Gastrocnemius medialis (tissue), 4 donors: ENCODE measurements at regions not wholly inside any gene's neighbourhood (a gene's known extent, or its start where the extent isn't known, plus 50 kb on each side); places are given as distances from the start of the nearest gene placed in this dataset.

ENCODE experiments used
- ATAC-seq, 2 donors: fragments of 150-250 bp; one replicate each; pipeline ENCODE4 v1.9.1; 2016
- DNase-seq, 2 donors: peaks; one replicate each; pipeline ENCODE4 v3.0.0-alpha.2; 2019
- H3K27ac ChIP-seq, 4 donors: fragments of 200-600 bp; sonication (generic); 1 replicate in 1 of 4; 2 replicates in 3 of 4; pipeline ENCODE4 v1.5.1; 2016 to 2018; ENCODE audit warnings: mild to moderate bottlenecking in 2 of 4, moderate library complexity in 1 of 4
- H3K27me3 ChIP-seq, 3 donors: fragments of 200-600 bp; sonication (generic) in 2 of 3; 1 replicate in 1 of 3; 2 replicates in 2 of 3; pipeline versions ENCODE4 v1.5.1 to v1.6.0; 2016 to 2019; ENCODE audit warnings: mild to moderate bottlenecking in 1 of 3, moderate library complexity in 1 of 3
- H3K36me3 ChIP-seq, 2 donors: fragments of 200-600 bp; sonication (generic) in 1 of 2; one replicate each; pipeline ENCODE4 v1.5.1; 2017 to 2018
- H3K4me1 ChIP-seq, 2 donors: fragments of 200-600 bp; sonication (generic) in 1 of 2; one replicate each; pipeline ENCODE4 v1.5.1; 2016 to 2017; ENCODE audit warnings: mild to moderate bottlenecking in 2 of 2
- H3K4me3 ChIP-seq, 4 donors: fragments of 200-600 bp; sonication (generic) in 3 of 4; 1 replicate in 1 of 4; 2 replicates in 3 of 4; pipeline ENCODE4 v1.5.1; 2016 to 2019; ENCODE audit warnings: mild to moderate bottlenecking in 2 of 4
- H3K9me3 ChIP-seq, 3 donors: fragments of 200-600 bp; sonication (generic) in 2 of 3; 1 replicate in 1 of 3; 2 replicates in 2 of 3; pipeline ENCODE4 v1.5.1; 2016 to 2019
- POLR2A ChIP-seq, 2 donors: fragments of 450-650 bp; IDR thresholded peaks; one replicate each; pipeline ENCODE4 v1.6.1; 2017; ENCODE audit warnings: antibody characterized with exemption in 2 of 2, mild to moderate bottlenecking in 2 of 2, moderate library complexity in 2 of 2
- in situ Hi-C, 4 donors: fragments of 200-750 bp; cut with MboI; loops; one replicate each; pipeline versions ENCODE4 v1.15.0 to v1.8.0; 2017; ENCODE audit warnings: low sequenced_read_pairs in 4 of 4
- intact Hi-C: fragments of 100-400 bp; cut with DNase I; formaldehyde crosslinking; loops from one replicate; pipeline ENCODE4 v1.15.1; 2023; ENCODE audit warnings: low total_unique reads
- TF ChIP-seq, protein P1 (sequence below), 5 experiments: fragments of 450-650 bp in 3 of 5; fragments of 200-600 bp in 2 of 5; sonication (generic) in 2 of 5; IDR thresholded peaks in 4 of 5; conservative IDR thresholded peaks in 1 of 5; 1 replicate in 4 of 5; 2 replicates in 1 of 5; pipeline ENCODE4 v1.5.1; 2016 to 2019; ENCODE audit warnings: antibody characterized with exemption in 5 of 5, mild to moderate bottlenecking in 3 of 5, moderate library complexity in 3 of 5

DNA sequence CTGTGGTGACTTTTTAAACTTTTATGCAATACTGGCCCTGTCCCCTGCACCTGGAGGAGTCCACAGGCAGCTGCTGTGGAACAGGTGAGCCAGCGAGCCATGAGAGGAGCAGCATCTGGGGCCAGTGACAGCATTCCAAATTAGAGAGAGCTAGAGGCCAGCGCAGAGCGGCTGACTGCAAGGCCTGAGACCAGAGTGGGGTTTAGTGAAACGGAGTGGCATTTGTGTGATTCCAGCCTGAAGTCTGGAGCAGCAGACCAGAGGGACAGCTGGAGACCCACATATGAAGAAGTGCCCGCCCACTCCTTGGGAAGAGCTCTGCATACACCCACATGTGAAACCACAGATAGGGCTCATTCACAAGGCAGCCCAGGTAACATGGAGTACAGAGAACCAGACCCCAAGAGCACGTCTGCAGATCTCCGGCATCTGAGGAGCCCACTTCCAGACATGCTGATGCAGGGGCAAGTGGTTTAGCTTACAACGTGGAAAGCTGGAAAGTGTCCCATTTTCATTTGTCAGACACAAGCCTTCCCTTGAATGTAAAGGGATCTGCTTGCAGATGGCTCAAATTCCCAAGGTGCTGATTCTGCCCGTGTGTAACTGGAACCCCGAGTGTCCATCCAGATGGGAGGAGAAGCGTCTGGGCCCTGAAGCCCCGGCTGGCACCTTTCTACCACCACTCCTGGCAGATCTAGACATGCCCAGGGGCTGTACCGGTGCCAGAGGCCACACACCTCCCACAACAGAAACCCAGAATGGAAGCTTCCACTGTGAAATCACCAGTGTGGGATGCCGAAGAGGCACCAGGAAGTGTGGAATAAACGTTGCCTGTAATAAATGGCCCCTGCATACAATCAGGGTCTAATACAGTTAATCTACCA lies 256.0 kb upstream of the TCERG1L start:
- Histone ChIP-seq H3K9me3 (no peaks in the 10 kb centered on the region), H3K4me3 (no peak overlapping the region), H3K27ac (no peak overlapping the region), H3K36me3 (no peaks in the 10 kb centered on the region), H3K4me1 (no peaks in the 10 kb centered on the region), H3K27me3 (peaks cover 0 to 3% (median 0%) of the 10 kb centered on the region in 3 donors)
- in situ Hi-C loops (no loop called here), intact Hi-C loops (no loop called here)
- TF ChIP-seq POLR2A (IDR thresholded peaks at IDR 0.05) = no peak
- TF ChIP-seq, protein P1, sequence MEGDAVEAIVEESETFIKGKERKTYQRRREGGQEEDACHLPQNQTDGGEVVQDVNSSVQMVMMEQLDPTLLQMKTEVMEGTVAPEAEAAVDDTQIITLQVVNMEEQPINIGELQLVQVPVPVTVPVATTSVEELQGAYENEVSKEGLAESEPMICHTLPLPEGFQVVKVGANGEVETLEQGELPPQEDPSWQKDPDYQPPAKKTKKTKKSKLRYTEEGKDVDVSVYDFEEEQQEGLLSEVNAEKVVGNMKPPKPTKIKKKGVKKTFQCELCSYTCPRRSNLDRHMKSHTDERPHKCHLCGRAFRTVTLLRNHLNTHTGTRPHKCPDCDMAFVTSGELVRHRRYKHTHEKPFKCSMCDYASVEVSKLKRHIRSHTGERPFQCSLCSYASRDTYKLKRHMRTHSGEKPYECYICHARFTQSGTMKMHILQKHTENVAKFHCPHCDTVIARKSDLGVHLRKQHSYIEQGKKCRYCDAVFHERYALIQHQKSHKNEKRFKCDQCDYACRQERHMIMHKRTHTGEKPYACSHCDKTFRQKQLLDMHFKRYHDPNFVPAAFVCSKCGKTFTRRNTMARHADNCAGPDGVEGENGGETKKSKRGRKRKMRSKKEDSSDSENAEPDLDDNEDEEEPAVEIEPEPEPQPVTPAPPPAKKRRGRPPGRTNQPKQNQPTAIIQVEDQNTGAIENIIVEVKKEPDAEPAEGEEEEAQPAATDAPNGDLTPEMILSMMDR (IDR thresholded peaks at IDR 0.05 in 4 of 5, conservative IDR thresholded peaks at IDR 0.05 in 1 of 5) = no peak
- DNase-seq (no peak), ATAC-seq (no peak)

DNA sequence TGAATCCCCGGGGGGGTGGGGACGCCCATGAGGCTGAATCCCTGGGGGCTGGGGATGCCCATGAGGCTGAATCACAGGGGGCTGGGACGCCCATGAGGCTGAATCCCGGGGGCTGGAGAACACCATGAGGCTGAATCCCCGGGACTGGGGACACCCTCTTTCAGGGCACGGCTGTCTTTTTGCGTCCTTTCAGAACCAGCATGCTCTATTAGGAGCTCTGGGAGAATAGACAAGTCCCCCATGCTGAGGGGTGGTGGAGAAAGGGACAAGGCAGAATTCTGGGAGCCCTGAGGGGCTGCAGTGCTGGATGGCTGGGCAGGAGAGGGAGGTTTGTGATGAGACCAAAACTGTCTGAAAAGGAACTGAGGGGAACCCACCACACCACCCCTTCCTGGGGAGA lies 257.3 kb upstream of the TCERG1L start:
- no peak for ATAC-seq

DNA sequence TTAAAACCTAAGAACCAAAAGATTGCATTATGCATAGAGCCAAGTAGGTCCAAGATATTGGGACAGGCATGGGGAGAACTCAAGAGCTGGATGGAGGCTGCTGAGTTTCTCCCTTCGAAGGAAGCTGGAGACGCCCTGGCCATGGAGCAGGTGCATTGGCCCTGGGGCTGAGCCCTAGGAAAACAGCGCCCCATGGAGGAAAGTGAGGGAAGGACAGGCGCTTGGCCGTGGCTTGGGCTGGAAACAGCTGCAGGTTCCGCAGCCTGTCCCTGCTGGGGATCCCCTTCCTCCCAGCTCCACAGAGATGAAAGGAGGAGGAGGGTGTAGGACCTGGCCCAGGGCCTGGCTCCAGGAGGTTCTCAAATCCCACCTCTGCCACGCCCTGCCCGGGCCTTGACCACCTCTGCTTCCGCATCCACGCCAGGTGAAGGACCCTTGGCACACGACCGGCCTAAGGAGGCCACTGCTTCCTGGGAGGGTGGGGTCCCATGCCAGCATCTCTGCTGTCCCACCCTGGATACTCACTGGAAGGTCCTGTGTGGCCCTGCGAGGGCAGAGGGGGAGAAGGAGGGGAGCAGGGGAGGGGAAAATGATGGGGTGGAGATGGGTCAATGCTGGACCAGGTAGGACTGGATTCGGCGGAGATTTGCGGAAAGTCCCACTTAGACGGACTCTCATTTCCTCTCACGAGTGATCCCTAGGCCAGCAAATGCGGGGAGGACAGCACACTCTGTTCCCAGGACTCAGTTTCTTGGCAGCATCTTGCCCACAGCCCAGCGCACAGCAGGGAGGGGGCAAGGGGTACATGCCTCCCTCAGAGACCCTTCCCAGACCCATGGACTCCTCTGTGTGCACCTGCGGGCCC lies 258.6 kb upstream of the TCERG1L start:
- Histone ChIP-seq H3K36me3 (no peaks in the 10 kb centered on the region), H3K4me3 (no peak overlapping the region), H3K4me1 (peaks cover 5 to 13% of the 10 kb centered on the region in 2 donors), H3K27ac (no peak overlapping the region), H3K9me3 (no peaks in the 10 kb centered on the region), H3K27me3 (no peaks in the 10 kb centered on the region)
- DNase-seq (no peak), ATAC-seq (no peak)
- intact Hi-C loops (no loop called here), in situ Hi-C loops (no loop called here)
- no peak for TF ChIP-seq POLR2A (IDR thresholded peaks at IDR 0.05)
- TF ChIP-seq, protein P1 (IDR thresholded peaks at IDR 0.05 in 4 of 5, conservative IDR thresholded peaks at IDR 0.05 in 1 of 5) = no peak

More for the DNA sequence above, 257.3 kb upstream of the TCERG1L start:
- in situ Hi-C loops (no loop called here), intact Hi-C loops (no loop called here)
- H3K27me3 ChIP-seq = no peaks in the 10 kb centered on the region
- peaks cover under 1 to 2% of the 10 kb centered on the region in 2 donors for H3K4me1 ChIP-seq
- no peaks in the 10 kb centered on the region for H3K9me3 ChIP-seq
- H3K27ac ChIP-seq = no peak overlapping the region
- TF ChIP-seq, protein P1 (IDR thresholded peaks at IDR 0.05 in 4 of 5, conservative IDR thresholded peaks at IDR 0.05 in 1 of 5) = no peak
- no peak for TF ChIP-seq POLR2A (IDR thresholded peaks at IDR 0.05)
- DNase-seq = no peak
- H3K4me3 ChIP-seq = no peak overlapping the region
- no peaks in the 10 kb centered on the region for H3K36me3 ChIP-seq

DNA sequence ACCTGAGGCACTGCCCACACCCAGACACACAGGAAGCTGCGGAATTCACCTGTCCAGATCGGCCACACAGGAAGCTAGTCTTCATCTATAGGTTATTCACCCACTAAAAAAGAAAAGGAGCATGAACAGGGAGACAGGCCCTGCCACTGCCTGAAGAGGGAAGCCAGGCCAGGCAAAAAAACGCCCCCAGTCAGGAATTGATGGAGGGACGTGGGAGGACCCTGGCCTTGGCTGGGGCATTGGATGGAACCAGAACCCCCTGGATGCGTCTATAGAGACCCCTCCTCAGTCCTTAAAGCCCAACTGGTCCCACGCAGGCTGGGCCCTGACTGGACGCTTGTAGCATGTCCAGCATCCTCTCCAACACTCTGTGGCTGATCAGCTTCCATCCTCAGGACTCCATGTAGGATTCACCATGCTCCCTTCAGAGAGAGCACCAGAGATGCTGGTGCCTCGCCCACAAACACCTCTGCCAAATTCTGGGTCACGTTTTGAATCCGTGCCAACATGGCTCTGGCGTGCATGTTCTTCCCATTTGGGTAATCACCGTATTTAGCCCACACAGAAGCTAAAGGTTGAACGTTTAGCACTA lies 259.3 kb upstream of the TCERG1L start:
- Histone ChIP-seq H3K27me3 (no peaks in the 10 kb centered on the region), H3K27ac (no peak overlapping the region), H3K9me3 (no peaks in the 10 kb centered on the region), H3K4me3 (no peak overlapping the region), H3K36me3 (no peaks in the 10 kb centered on the region), H3K4me1 (peaks cover 5 to 16% of the 10 kb centered on the region in 2 donors)
- in situ Hi-C loops (no loop called here), intact Hi-C loops (no loop called here)
- TF ChIP-seq POLR2A (IDR thresholded peaks at IDR 0.05) = no peak
- ATAC-seq = no peak
- no peak for DNase-seq

DNA sequence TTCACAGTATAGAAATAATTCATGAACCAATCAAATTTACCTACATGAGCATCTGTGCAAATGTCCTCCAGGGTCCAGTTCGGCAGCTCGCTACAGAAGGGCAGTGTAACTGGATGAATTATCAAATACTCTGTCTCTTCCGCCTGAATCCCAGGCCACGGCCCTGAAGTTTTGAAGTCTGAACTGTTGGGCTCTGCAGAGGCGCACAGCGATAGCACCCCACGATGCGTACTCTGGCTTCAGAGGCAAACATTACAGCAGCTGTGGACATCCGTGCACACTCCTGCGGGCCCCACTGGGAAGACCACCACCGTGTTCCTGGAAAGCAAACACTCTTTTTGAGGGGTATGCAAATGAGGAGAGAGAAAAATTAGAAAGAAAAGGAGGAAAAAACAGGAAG lies 259.8 kb upstream of the TCERG1L start:
- Histone ChIP-seq H3K4me3 (no peak overlapping the region), H3K36me3 (no peaks in the 10 kb centered on the region), H3K27me3 (no peaks in the 10 kb centered on the region), H3K9me3 (no peaks in the 10 kb centered on the region), H3K27ac (no peak overlapping the region), H3K4me1 (peaks cover 5 to 16% of the 10 kb centered on the region in 2 donors)
- intact Hi-C loops (no loop called here), in situ Hi-C loops (no loop called here)
- TF ChIP-seq POLR2A (IDR thresholded peaks at IDR 0.05) = no peak
- TF ChIP-seq, protein P1 (IDR thresholded peaks at IDR 0.05 in 4 of 5, conservative IDR thresholded peaks at IDR 0.05 in 1 of 5) = no peak
- DNase-seq (no peak), ATAC-seq (no peak)
